ENCODE measurements at regions not wholly inside any gene's neighbourhood (a gene's known extent, or its start where the extent isn't known, plus 50 kb on each side); places are given as distances from the start of the nearest gene placed in this dataset.
"Not testable (repeated sequence)": the region's sequence is repeated elsewhere in the genome, so short reads cannot be mapped to it uniquely, and the experiment has no call there.

DNA sequence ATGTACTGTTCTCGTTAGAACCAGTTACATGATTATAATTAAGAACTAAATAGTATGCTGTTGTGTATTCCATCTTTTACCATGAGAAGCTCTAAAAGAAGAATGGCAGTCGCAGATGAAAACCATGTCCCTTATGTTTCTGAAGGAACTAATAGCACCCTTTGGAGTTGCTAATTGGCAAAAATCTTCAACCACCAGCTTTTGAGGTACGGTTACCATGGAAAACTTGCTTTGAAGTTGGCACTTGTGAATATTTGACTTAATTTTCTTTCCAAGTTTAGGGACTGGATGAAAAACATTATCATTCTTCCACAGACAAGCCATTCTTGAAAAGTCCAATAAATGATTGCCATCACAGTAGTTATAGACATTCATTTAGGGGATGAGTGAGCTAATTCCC lies 666.6 kb upstream of the ROBO1 start:
- no peak for DNase-seq

DNA sequence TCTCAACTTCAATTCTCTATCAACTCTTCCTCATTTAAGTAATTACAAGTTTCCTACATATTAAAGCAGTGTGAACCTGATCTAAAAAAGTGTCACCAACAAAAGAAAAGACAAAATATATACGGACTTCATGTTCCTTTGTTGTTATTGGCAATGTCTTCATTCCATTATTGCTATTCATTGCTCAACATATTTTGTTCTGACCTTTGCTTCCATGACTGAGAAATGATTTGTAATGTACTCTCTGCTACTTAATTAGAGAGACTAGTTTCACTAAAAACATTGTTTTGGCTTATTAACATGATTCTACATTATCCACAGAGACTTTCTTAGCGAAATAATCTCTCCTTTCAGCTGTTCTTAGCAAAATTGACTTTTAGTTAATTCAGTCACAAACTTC lies 657.2 kb upstream of the ROBO1 start:
- no peak for DNase-seq

DNA sequence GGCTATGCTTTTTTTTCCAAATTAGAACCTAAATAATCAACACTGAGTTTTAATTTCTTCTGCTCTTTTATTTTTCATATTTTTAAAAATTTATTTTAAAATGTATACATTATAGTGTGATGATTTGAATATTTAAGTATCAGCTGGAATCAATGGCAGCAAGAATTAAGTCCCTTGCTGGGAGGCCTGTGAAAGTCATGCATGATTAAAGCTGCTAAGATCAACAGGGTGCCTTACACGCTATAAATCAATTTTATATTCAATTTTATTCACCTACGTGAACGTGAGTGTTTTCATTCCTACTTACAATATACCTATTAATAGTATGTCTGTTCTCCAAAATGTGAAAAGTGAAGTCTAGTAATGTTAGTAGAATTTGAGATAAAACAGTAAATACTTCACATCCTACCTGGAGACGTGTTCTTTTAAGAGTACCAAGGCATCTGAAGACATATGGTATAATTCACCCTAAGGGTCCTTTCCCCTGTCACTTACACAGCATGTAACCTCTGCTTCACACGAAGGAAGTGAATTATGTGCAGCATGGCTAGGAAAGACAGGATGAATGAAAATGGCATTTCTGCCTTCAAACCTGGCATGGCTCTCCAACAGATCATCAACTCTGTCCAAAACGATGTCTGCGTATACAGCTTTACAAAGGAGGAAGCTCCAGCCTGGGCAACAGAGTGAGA lies 640.4 kb upstream of the ROBO1 start:
- DNase-seq, result no peak

DNA sequence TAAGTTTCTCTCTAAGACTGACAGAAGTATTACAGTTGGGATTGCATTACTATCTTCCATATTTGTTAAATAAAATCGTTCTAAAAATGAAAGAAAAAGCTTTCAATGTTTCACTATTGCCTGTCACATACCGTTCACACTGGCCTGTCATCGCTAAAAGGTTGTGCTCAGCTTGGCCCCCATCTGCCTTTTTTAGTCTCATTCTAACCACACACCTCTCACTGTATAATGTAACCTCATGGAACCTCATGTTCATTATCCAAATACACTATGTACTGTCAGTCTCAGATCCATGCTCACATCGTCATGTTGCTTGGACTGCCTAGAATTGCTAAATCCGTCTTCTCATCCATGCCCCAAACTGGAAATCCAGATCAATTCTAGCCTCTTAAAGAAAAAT lies 637.8 kb upstream of the ROBO1 start:
- no peak for DNase-seq

DNA sequence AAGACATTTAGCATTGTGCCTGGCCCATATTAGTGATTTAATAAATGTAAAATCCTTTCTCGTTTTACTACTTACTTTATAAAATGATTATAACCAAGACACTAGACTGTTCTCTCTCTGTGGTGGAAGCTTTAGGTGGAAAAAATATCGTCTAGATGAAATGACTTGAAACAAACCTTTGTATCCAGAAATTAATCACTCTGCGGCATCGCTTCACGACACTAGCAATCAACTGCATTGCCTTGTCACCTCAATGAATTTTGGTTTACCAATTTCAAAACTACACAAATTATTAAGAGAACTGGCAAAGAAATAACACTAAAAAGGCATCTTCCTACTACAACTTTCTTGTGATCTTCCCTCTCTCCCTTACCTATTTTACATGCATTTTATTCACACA lies 627.2 kb upstream of the ROBO1 start:
- no peak for DNase-seq

DNA sequence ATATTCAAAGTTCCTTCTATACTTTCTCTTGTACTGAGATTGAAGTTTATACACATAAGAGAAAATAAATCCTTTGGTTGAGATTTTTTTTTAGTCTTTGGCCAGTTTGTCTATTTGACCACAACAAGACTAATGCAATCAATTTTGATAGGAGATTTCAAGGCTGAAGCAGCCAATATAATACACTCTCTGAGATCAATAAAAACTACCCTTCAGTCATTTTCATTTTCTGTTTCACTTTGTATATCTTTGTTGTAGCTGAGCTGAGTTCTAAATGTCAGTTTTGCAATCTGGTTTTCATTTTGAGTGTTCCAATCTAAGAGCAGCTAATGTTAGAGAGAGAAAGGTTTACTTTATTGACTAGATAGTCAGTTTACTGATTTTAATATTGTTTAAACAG lies 623.8 kb upstream of the ROBO1 start:
- DNase-seq, result no peak

DNA sequence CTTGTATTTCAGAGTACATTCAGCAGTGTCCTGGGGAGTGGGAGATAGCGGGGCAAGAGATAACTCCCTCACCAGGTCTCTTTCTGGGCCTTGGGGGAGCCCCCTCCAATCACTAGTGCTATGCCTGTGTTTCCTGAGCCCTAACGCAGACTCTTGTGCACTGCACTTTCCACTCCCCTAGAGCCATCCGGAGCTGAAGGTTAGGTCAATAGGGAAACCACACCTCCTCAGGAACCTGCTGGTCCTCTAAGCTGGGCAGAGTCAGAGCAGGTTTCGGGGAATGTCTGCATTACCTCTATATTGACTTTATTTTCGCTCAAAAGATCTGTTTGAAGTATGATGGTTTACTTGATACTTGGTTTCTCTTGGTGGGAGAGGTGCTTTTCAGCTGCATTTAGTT lies 617.0 kb upstream of the ROBO1 start:
- DNase-seq, result no peak

DNA sequence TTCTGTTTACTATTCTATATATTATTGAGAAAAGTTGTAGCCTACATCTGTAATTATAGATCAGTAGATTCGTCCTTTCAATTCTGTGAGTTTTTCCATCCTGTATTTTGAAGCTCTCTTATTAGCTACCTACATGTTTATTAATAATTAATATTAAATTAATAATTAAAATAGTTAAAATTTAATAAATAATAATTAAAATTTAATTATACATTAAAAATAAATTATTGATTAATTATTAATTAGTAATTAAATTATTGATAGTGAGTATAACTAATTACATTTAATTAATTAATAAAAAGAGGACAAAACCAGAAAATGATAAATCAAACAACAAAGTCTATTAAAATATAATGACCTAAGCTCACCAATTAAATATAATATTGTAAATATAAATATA lies 606.6 kb upstream of the ROBO1 start:
- DNase-seq, result no peak

DNA sequence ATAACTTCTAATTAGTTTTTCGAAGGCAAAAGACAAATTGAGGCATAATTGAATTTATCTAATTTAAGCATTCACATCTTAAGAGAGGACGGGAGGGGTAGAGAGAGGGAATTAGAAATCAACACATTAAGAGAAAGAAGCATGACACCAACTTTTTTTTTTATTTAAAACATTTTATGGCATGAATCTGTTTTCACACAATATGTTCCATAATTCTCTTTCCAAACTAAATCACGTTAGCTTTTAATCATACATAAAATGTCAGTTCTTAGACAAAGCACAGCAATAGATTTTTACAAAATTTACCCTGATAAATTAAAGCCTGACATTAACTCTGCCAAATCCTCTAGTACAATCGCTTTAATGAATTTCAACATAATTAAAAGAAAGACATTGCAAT lies 600.8 kb upstream of the ROBO1 start:
- no peak for DNase-seq

DNA sequence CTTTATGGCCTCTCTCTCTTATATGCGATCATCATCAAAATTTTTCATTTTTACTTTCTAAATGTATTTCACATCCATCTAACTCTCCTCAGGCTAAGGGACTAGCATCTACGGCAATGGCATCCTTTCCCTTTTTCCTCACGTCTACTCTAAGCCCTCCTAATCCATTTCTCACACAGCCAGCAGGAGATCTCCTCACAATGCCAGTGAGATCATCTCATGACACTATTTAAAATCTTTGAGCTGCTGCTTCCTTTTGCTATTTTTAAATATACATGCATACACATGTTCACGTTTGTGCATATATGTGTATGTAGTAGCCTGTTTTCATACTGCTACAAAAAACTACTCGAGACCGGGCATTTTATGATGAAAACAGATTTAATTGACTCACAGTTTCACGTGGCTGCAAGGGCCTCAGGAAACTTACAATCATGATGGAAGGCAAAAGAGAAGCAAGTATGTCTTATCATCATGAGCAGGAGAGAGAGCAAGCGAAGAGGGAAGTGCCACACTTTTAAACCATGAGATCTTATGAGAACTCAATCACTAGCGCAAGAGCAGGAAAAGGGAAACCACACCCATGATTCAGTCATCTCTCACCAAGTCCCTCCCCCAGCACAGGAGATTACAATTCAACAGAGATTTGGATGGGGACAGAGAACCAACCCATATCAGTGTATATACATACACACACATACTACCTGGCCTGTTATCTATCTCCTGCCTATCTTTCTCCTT lies 599.2 kb upstream of the ROBO1 start:
- DNase-seq, result no peak

DNA sequence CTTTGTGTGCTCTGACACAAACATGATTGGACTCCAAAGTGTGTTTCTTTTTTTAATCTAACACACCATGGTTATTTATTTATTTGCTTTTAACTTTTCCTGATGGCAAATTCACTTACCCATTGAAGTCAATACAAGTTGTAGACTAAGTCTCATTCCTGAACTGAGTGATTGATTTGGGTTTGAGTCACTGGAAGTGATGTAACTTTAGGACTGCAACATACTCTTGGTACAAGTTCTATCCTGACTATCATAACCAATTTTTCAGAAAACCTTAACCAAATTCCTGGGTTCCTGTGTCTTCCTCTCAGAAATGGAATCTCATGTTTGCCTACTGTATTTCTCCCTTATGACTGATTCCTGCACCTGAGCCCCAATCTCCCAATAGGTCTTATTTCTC lies 590.0 kb upstream of the ROBO1 start:
- DNase-seq, result no peak

DNA sequence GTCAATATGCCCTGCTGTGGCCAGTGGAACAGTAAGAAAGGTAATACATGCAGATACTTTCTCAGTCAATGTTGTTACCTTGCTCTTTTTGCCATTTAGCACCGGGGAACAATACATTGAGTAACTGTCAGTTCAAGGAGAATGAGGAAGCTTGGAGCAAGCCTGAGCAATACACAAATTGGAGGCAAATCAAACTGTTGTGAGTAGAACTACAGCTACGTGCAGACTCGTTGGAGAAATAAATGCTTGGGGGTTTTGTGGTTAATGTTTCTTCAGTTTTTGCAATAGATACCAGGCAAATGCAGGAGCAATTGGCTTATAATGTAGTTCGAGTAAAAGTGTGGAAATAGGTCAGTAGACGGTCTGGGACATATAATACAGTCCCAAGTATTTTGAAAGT lies 587.3 kb upstream of the ROBO1 start:
- DNase-seq, result no peak

DNA sequence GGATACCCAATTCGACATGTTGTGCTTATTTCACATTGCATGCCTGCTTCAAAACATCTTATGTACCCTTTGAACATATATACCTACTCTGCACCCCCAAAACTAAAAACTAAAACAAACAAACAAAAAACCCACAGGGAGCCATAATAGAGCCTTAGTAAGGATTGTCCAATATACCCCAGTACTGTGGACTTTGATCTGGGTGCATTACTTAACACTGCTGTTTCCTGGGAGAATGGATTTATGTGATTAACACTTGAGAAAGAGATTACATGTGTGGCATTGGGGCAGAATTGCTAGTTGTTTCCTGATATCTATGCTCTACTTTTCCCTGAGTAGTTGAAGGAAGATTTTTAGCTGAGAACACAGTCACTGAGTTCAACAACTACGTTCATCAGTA lies 583.4 kb upstream of the ROBO1 start:
- DNase-seq, result no peak

DNA sequence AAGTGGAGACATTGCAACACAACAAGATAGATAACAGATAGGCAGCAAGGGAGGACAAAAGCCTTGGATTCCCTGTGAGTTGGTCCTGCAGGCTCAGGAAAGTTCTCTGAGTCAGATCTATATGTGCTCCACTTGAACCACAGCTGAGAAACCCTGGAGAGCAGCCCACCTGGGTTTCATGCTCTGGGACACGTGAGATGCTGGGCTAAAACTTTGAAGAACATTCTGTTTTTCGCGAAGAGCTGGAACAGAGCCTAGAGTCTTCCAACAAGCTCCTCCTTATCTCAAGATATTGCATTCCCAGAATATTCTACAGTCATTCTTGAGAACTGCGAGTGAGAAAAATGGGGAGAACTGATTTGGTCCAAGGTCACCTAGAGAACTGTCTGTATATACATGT lies 583.0 kb upstream of the ROBO1 start:
- no peak for DNase-seq

DNA sequence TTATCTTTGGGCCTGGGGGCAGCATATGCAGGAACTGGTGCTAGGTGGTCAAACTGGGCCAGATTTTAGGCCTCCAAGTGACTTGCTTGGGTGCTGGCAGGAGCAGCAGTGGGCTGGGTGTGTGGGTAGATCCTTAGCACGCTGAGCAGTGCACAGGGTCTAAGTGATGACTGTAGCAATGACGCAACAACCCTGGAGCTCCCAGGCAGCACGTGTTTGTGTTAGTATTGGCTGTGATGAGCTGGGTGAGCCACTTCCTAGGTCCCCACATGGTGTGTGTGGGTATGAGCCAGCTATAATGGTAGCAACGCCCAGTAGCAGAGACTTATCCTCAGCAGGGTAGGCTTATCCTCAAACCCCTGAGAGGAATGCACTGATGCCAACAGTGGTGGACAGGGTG lies 570.6 kb upstream of the ROBO1 start:
- no peak for DNase-seq

DNA sequence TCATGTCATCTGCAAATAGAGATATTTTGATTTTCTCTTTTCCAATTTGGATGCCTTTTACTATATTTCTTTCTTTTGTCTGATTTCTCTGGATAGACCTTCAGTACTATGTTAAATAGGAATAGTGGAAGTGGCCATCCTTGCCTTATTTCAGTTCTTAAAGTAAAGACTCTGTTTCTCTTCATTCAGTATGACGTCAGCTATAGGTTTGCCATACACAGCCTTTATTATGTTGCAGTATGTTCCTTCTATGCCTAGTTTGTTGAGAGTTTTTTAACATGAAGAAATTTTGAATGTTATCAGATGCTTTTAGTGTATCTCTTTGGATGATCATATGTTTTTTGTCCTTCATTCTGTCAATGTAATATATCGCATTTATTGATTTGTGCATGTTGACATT lies 566.7 kb upstream of the ROBO1 start:
- DNase-seq, result no peak

DNA sequence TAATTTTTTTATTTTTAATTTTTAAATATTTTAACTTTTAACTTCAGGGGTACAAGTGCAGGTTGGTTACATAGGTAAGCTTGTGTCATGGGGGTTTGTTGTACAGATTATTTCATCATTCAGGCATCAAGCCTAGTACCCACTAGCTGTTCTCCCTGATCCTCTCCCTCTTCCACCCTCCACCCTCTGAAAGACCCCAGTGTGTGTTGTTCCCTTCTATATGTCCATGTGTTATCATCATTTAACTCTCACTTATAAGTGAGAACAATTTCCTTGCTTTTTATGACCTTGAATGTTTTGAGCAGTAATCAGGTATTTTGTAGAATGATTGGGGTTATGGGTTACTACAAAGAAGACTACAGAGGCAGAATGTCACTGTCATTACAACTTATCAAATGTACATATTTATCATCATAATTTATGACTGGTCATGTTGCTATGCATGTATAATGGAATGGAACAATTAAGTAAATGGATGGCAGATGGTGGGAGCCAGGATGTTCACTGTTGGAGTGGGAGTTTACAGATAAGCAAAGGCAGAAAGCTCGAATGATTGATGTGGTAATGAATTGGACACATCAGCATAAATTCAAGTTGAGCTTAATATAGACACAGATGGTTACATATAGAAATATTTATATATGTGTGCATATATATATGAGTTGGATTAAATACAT lies 563.8 kb upstream of the ROBO1 start:
- DNase-seq, result no peak

DNA sequence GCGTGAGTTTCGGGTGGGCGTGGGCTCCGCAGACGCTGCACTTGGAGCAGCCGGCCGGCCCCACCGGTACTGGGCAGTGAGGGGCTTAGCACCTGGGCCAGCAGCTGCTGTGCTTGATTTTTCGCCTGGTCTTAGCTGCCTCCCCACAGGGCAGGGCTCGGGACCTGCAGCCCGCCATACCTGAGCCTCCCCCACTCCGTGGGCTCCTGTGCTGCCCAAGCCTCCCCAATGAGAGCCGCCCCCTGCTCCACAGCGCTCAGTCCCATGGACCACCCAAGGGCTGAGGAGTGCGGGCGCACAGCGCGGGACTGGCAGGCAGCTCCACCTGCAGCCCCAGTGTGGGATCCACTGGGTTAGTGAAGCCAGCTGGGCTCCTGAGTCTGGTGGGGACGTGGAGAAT lies 546.7 kb upstream of the ROBO1 start:
- DNase-seq, result not testable (repeated sequence)

DNA sequence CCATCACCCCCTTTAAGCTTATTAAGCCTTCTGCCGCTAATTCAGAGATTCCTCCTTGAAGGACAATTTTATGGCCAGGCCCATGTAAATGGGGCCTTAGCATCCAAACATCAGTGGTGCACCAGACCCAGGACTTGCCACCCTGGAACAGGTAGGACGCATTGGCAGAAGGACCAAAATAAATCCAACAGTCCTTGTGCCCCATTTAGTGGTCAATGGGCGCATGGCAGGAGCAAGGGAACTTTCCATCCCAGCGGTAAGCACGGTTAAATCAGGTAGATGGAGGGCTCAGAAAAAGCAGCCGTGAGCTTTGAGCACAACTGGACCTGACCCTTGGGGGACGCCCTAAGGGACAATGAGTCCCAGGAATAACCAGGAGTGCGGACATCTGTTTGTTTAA lies 540.8 kb upstream of the ROBO1 start:
- DNase-seq, result no peak

DNA sequence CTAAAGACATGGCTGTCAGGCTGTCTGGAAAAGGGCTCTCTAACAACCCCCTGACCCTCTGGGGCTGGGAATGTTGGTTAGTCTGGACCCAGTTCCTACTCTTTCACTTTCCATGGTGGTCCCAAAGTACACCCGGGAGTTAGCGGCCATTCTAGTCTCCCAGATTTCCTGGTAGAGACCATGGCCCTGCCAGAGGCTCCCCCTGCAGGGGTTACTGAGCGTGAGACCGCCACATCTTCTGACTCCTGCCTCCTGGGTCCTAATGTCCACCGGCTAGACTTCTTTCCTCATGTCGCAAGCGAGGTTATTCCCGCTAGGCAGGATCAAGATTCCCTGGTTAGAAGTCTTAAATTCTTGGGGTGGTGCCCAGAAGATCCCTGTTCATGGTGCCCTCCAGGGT lies 540.0 kb upstream of the ROBO1 start:
- no peak for DNase-seq

DNA sequence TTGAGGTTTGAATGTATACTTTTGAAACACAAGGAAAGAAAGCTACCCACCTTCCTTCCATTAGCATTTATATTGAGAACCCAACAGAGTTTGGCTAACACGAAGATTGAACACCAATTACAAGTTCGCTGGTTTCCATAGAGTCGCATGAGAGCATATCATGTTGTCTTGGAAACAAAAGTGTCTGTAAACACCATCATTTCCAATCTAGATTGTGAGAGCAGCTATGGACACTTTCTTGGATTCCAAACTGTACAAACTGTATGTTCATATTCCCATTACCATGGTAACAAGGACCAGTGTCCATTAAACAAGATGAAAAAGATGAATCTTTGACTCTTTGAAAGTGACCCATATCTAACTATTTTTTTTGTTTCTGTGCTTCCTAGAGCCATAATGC lies 529.9 kb upstream of the ROBO1 start:
- no peak for DNase-seq

DNA sequence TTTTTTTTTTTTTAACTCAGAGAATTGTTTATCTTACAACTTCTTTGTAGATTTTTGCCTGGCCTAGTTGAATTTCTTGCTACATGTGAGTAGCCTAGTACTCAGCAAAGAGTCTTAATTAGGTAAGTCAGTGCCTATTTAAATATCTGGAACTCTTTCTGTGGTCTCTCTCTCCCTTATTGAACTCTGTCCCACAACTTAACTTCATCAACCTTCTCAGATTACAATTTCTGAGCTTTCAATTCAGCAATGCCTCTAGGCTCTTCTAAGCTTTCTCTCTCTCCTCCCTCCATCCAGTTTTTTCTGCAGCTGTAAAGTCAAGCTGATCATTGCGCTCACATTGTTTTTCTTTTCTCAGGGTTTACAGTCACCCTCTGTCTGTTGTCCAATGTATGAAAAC lies 517.6 kb upstream of the ROBO1 start:
- DNase-seq, result no peak

DNA sequence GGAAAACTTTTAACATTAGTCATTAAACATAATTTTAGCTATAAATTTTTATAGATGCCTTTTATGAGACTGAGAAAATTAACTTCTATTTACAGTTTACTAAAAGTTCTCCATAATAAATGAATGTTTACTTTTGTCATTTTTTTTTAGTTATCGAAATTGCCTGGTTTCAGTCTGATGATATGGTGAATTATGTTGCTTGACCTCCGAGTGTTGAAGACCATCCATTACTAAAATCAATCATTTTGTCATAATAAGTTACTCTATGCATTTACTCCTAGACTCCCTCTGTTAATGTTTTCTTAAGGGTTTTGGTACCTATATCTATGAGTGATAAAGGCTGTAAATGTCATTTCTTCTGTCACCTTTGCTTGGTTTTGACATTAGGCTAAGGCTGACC lies 516.0 kb upstream of the ROBO1 start:
- DNase-seq, result no peak

DNA sequence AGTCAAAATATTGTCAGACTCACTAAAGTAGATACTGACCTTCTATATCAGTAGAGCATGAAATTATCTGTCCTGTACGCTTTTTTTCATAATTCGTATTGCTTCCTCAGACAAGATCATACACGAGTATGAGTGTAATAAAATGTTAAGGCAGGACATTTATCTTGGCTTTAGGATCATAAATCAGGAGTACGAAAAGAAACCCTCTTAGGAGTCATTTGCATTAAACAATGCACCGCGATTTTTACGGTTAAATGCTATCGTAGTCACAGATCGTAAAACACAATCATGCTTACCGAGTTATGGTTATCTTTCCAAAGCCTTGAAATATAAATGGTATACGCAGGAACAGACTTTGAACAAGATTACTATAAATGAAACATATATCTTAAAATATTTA lies 510.3 kb upstream of the ROBO1 start:
- no peak for DNase-seq

DNA sequence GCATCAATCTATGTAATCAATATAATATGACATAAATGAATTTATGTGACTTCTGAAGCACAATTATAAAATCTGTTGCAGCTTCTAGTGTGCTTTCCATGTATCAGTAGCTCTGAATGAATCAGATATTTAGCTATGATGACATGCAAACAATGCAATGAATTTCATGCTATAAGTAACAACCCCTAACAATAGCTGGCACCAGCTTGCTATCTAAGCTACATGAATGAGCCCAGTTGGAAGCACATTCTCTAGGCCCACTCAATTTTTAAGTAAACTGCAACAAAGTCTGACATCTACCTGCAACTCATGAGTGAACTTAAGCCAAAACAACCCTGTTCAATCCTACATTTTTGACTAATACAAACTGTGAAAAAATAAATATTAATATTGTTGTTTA lies 507.3 kb upstream of the ROBO1 start:
- DNase-seq, result no peak

Data from NCI-H187 treated with DMSO at 0.1 percent for 48 hours (cell line).